Ectodermal cell (in vitro differentiated cells): ENCODE measurements at regions not wholly inside any gene's neighbourhood (a gene's known extent, or its start where the extent isn't known, plus 50 kb on each side); places are given as distances from the start of the nearest gene placed in this dataset.

Experiments used
- H3K27ac ChIP-seq: 2 replicates; pipeline ENCODE4 v1.7.0; 2013; ENCODE audit warnings: mild to moderate bottlenecking, low read depth, low read length; ENCODE audit not compliant: insufficient read depth, poor library complexity, severe bottlenecking
- H3K27me3 ChIP-seq: 2 replicates; pipeline ENCODE4 v1.7.0; 2013; ENCODE audit warnings: mild to moderate bottlenecking, low read length; ENCODE audit not compliant: insufficient read depth, control insufficient read depth, poor library complexity, severe bottlenecking
- H3K36me3 ChIP-seq: one replicate; pipeline ENCODE4 v1.7.0; 2013; ENCODE audit warnings: low read length; ENCODE audit not compliant: control insufficient read depth, insufficient read depth
- H3K4me1 ChIP-seq: one replicate; pipeline ENCODE4 v1.7.0; 2013; ENCODE audit warnings: low read length; ENCODE audit not compliant: control insufficient read depth, insufficient read depth
- H3K4me3 ChIP-seq: 2 replicates; pipeline ENCODE4 v1.7.0; 2013; ENCODE audit warnings: low read depth, low read length, control low read depth; ENCODE audit not compliant: insufficient read depth
- H3K9me3 ChIP-seq: 2 replicates; pipeline ENCODE4 v1.7.0; 2013; ENCODE audit warnings: mild to moderate bottlenecking, low read length, moderate library complexity; ENCODE audit not compliant: control insufficient read depth
- WGBS, 2 experiments: methylation state at CpG; one replicate each; pipeline ENCODE4 v1.1.7; 2013; ENCODE audit warnings: missing lambda C conversion rate in 2 of 2; 5-methylcytosine and 5-hydroxymethylcytosine counted together

DNA sequence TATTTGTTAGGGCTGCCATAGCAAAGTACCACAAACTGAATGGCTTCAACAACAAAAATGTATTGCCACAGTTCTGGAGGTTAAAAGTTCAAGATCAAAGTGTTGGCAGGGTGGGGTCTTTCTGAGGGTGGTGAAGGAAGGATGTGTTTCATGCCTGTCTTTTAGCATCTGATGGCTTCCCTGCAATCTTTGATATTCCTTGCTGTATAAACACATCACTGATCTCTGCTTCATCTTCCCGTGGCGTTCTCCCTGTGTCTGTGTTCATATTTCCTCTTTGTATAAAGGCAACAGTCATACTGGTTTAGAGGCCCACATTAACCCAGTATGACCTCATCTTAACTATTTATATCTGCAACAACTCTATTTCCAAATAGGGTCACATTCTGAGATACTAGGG, 167.5 kb downstream of the BTG1 start:
- Histone ChIP-seq H3K36me3 (no peaks in the 10 kb centered on the region), H3K4me1 (no peaks in the 10 kb centered on the region), H3K9me3 (no peaks in the 10 kb centered on the region), H3K27ac (no peak overlapping the region), H3K27me3 (no peaks in the 10 kb centered on the region), H3K4me3 (no peak overlapping the region)
- 89 to 96% methylated on average over 2 of the region's 2 CpGs for WGBS, 2 experiments

- no peak overlapping the region for H3K4me3 ChIP-seq
- H3K9me3 ChIP-seq, result no peaks in the 10 kb centered on the region
- no peak overlapping the region for H3K27ac ChIP-seq
- WGBS, 2 experiments, result 96 to 98% methylated on average over 6 of the region's 6 CpGs
- no peaks in the 10 kb centered on the region for H3K27me3 ChIP-seq
- no peaks in the 10 kb centered on the region for H3K4me1 ChIP-seq
- no peaks in the 10 kb centered on the region for H3K36me3 ChIP-seq
Measured at GRCh38 chr12:91975891-91976290, 169.8 kb downstream of the BTG1 start.

- Histone ChIP-seq H3K4me1 (no peaks in the 10 kb centered on the region), H3K27ac (no peak overlapping the region), H3K36me3 (no peaks in the 10 kb centered on the region), H3K4me3 (no peak overlapping the region), H3K9me3 (no peaks in the 10 kb centered on the region), H3K27me3 (no peaks in the 10 kb centered on the region)
- WGBS, 2 experiments, result 99 to 100% methylated on average over 3 of the region's 3 CpGs
Measured at GRCh38 chr12:91974541-91975085, 171.0 kb downstream of the BTG1 start.

GRCh38 chr12:91973813-91974212, 171.8 kb downstream of the BTG1 start:
- WGBS, 2 experiments, result 93 to 96% methylated on average over 2 of the region's 2 CpGs
- H3K36me3 ChIP-seq, result no peaks in the 10 kb centered on the region
- H3K4me3 ChIP-seq, result no peak overlapping the region
- no peak overlapping the region for H3K27ac ChIP-seq
- no peaks in the 10 kb centered on the region for H3K27me3 ChIP-seq
- H3K4me1 ChIP-seq, result no peaks in the 10 kb centered on the region
- no peaks in the 10 kb centered on the region for H3K9me3 ChIP-seq

GRCh38 chr12:91972896-91973295, 172.8 kb downstream of the BTG1 start:
- Histone ChIP-seq H3K27me3 (no peaks in the 10 kb centered on the region), H3K9me3 (no peaks in the 10 kb centered on the region), H3K4me1 (no peaks in the 10 kb centered on the region), H3K36me3 (no peaks in the 10 kb centered on the region), H3K27ac (no peak overlapping the region), H3K4me3 (no peak overlapping the region)
- WGBS, 2 experiments, result 100% methylated on average over 1 of the region's 1 CpG

DNA sequence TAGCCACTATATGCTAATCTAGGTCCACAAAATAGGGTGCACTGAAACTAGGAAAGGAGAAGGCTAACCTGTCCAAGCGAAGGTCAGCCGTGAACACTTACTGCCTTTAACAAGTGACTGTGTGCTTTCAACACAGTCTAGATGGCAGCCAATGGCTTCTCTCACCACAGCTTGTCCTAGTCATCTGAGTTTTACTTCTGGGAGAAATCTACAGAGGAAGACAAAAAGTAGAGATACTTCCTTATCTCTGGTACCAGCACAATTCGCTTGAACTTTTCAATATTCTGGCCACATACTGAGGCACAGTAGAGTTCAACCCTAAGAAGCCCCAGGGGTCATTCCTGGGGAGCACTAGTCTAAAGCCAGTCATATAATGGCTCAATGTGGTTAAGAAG, 176.9 kb downstream of the BTG1 start:
- H3K4me1 ChIP-seq, result no peaks in the 10 kb centered on the region
- H3K9me3 ChIP-seq, result no peaks in the 10 kb centered on the region
- WGBS, 2 experiments, result 93 to 95% methylated on average over 3 of the region's 3 CpGs
- H3K27me3 ChIP-seq, result no peaks in the 10 kb centered on the region
- H3K36me3 ChIP-seq, result no peaks in the 10 kb centered on the region
- no peak overlapping the region for H3K4me3 ChIP-seq
- H3K27ac ChIP-seq, result no peak overlapping the region

- Histone ChIP-seq H3K27me3 (no peaks in the 10 kb centered on the region), H3K4me1 (no peaks in the 10 kb centered on the region), H3K36me3 (no peaks in the 10 kb centered on the region), H3K27ac (no peak overlapping the region), H3K9me3 (no peaks in the 10 kb centered on the region), H3K4me3 (no peak overlapping the region)
Measured at GRCh38 chr12:91968076-91968776, 177.4 kb downstream of the BTG1 start.

DNA sequence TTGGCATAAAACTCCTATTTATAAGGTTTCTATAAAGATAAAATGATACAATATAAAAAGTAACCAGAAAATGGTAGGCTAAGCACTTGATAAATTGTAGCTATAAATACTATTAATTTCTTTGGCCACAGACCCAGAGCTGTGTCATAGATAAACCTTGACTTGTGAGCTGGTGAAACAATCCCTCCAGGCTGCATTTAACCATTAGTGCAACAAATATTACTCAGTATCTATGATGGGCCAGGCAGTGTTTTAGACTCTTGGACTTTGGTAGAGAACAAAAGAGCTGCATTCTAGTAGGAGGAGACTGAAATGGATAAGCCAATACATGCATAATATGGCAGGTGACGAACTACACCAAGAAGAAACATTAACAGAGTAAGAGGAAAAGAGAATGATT, 178.1 kb downstream of the BTG1 start:
- no peaks in the 10 kb centered on the region for H3K9me3 ChIP-seq
- no peaks in the 10 kb centered on the region for H3K36me3 ChIP-seq
- H3K27ac ChIP-seq, result no peak overlapping the region
- H3K27me3 ChIP-seq, result no peaks in the 10 kb centered on the region
- no peak overlapping the region for H3K4me3 ChIP-seq
- no peaks in the 10 kb centered on the region for H3K4me1 ChIP-seq
- 98 to 100% methylated on average over 1 of the region's 1 CpG for WGBS, 2 experiments

- Histone ChIP-seq H3K9me3 (no peaks in the 10 kb centered on the region), H3K36me3 (no peaks in the 10 kb centered on the region), H3K4me1 (no peaks in the 10 kb centered on the region), H3K27ac (no peak overlapping the region), H3K4me3 (no peak overlapping the region), H3K27me3 (no peaks in the 10 kb centered on the region)
- WGBS, 2 experiments, result 86 to 100% methylated on average over 1 of the region's 1 CpG
Measured at GRCh38 chr12:91965781-91966180, 179.9 kb downstream of the BTG1 start.

DNA sequence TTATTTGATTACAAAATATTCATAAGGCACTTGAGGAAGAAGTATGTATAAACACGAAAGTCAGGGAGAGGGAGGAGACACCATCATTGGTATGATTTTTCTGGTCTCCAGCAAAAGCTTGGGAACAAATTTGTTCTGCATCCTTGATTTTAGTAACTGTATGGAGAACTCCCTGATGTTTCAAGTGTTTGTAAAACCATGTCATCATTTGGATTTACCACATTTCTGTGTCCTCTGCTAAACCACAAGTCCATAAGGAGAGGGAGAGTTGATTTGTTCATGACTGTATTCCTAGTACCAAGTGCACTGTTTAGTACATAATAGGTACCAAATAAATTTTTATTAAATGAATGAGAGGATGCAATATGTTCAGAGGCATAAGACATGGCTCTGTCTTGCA, 181.1 kb downstream of the BTG1 start:
- Histone ChIP-seq H3K27ac (no peak overlapping the region), H3K4me3 (no peak overlapping the region), H3K36me3 (no peaks in the 10 kb centered on the region), H3K9me3 (no peaks in the 10 kb centered on the region), H3K4me1 (no peaks in the 10 kb centered on the region), H3K27me3 (no peaks in the 10 kb centered on the region)
- 100% methylated on average over 1 of the region's 1 CpG for WGBS, 2 experiments
